Mononuclear cell (primary cell): ENCODE measurements at regions not wholly inside any gene's neighbourhood (a gene's known extent, or its start where the extent isn't known, plus 50 kb on each side); places are given as distances from the start of the nearest gene placed in this dataset.

ENCODE experiments used
- H3K27me3 ChIP-seq: 2 replicates; pipeline ENCODE4 v1.6.0; 2011; ENCODE audit warnings: low read length, control low read depth; ENCODE audit not compliant: insufficient read depth
- H3K4me1 ChIP-seq: 2 replicates; pipeline ENCODE4 v1.5.1; 2011; ENCODE audit warnings: mild to moderate bottlenecking, low read length, control low read depth; ENCODE audit not compliant: insufficient read depth
- H3K4me3 ChIP-seq: 2 replicates; pipeline ENCODE4 v1.5.1; 2011; ENCODE audit warnings: mild to moderate bottlenecking, low read length, moderate library complexity
- H3K9me3 ChIP-seq: 2 replicates; pipeline ENCODE4 v1.5.1; 2011; ENCODE audit warnings: low read depth, mild to moderate bottlenecking, control low read depth, low read length

GRCh38 chr4:11914406-11914805 lies 485.7 kb upstream of the HS3ST1 start:
- no peaks in the 10 kb centered on the region for H3K27me3 ChIP-seq

DNA sequence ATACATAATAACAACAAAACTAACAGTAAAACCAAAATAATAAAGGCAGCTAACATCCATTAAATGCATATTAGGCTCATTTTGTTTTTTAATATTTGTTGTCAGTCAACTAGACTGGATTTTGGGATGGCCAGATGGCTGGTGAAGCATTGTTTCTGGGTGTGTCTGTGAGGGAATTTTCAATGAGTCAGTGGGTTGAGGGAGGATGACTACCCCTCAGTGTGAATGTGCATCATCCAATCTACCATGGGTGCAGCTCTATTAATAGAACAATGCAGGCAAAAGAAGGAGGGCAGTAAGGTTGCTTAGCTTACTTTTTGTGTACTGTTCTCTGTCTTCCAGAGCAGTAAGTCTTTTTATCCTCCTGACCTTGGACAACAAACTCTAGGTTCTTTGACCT lies 484.2 kb upstream of the HS3ST1 start:
- Histone ChIP-seq H3K4me3 (no peak overlapping the region), H3K4me1 (no peaks in the 10 kb centered on the region), H3K9me3 (no peaks in the 10 kb centered on the region), H3K27me3 (no peaks in the 10 kb centered on the region)

More at GRCh38 chr4:11914406-11914805, 485.7 kb upstream of the HS3ST1 start:
- no peaks in the 10 kb centered on the region for H3K9me3 ChIP-seq
- no peak overlapping the region for H3K4me3 ChIP-seq
- no peaks in the 10 kb centered on the region for H3K4me1 ChIP-seq

DNA sequence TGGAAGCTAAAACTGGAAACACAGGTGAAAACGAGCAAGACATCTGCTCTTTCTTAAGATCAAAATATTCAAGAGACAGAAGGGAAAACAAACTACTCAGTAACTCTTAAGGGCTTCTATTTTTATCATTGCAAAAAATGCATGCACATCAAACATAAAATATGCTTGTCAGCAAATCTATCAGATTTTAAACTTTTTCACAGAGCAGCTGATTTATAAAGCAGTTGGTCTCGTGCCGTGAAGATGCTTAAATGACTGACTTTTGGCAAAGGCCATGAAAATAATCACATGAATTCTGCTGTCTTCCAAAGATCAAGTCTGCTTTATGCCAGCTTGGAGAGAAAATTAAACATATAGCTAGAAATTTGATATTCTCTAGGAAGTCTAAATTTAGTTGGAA lies 482.1 kb upstream of the HS3ST1 start:
- no peaks in the 10 kb centered on the region for H3K9me3 ChIP-seq
- no peaks in the 10 kb centered on the region for H3K4me1 ChIP-seq
- no peaks in the 10 kb centered on the region for H3K27me3 ChIP-seq
- no peak overlapping the region for H3K4me3 ChIP-seq

- no peak overlapping the region for H3K4me3 ChIP-seq
- no peaks in the 10 kb centered on the region for H3K9me3 ChIP-seq
- H3K27me3 ChIP-seq, result no peaks in the 10 kb centered on the region
- no peaks in the 10 kb centered on the region for H3K4me1 ChIP-seq
These were observed 480.0 kb upstream of the HS3ST1 start for GRCh38 chr4:11908712-11909111.

GRCh38 chr4:11908205-11908604 lies 479.5 kb upstream of the HS3ST1 start:
- Histone ChIP-seq H3K9me3 (no peaks in the 10 kb centered on the region), H3K4me3 (no peak overlapping the region), H3K4me1 (no peaks in the 10 kb centered on the region), H3K27me3 (no peaks in the 10 kb centered on the region)

GRCh38 chr4:11904846-11905739 lies 476.4 kb upstream of the HS3ST1 start:
- H3K4me1 ChIP-seq, result no peaks in the 10 kb centered on the region
- no peaks in the 10 kb centered on the region for H3K9me3 ChIP-seq
- H3K4me3 ChIP-seq, result no peak overlapping the region
- no peaks in the 10 kb centered on the region for H3K27me3 ChIP-seq

DNA sequence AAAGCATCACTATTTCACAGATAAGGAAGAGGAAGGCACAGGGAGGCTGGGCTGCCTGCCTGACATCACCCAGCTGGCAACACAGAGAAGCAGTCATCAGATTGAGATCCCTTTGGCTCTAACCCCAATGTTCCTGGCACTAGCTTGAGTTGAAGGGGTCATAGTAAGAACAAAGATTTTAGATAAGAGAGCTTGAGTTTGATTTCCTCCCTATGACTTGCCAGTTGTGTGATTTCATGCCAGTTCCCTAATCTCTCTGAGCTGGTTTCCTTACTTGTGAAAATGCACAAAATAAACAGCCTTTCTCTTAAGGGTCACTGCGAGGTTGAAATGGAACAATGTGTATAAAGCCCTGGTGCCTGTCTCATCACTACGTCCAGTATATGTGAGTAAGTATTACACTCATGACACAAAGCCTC lies 475.4 kb upstream of the HS3ST1 start:
- H3K27me3 ChIP-seq, result no peaks in the 10 kb centered on the region
- no peaks in the 10 kb centered on the region for H3K9me3 ChIP-seq
- no peaks in the 10 kb centered on the region for H3K4me1 ChIP-seq
- H3K4me3 ChIP-seq, result no peak overlapping the region

GRCh38 chr4:11901089-11901488 lies 472.4 kb upstream of the HS3ST1 start:
- no peaks in the 10 kb centered on the region for H3K4me1 ChIP-seq
- no peaks in the 10 kb centered on the region for H3K27me3 ChIP-seq
- no peak overlapping the region for H3K4me3 ChIP-seq
- H3K9me3 ChIP-seq, result no peaks in the 10 kb centered on the region

GRCh38 chr4:11900359-11900758 lies 471.7 kb upstream of the HS3ST1 start:
- Histone ChIP-seq H3K4me1 (no peaks in the 10 kb centered on the region), H3K9me3 (no peaks in the 10 kb centered on the region), H3K27me3 (no peaks in the 10 kb centered on the region), H3K4me3 (no peak overlapping the region)

GRCh38 chr4:11898796-11899195 lies 470.1 kb upstream of the HS3ST1 start:
- H3K9me3 ChIP-seq, result no peaks in the 10 kb centered on the region
- no peaks in the 10 kb centered on the region for H3K4me1 ChIP-seq
- no peak overlapping the region for H3K4me3 ChIP-seq
- H3K27me3 ChIP-seq, result no peaks in the 10 kb centered on the region

DNA sequence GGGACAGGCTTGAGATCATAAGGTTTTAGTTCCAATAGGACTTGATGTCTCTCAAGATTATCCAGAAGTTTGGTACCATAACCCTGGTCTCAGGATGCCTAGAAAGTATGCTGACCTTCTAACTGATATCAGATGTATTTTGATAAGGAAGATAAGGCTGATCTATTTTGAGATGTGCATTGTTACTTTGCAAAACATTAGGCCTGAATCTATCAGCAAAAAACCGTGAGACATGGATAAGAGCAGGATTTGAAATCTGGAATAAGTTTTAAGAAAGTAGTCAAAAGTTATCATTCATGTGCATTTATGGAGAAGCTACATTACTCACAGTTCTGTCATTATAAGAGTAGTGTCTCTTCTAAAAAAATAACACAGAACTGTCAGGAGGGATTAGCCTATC lies 467.1 kb upstream of the HS3ST1 start:
- Histone ChIP-seq H3K27me3 (no peaks in the 10 kb centered on the region), H3K4me3 (no peak overlapping the region), H3K4me1 (no peaks in the 10 kb centered on the region), H3K9me3 (no peaks in the 10 kb centered on the region)

DNA sequence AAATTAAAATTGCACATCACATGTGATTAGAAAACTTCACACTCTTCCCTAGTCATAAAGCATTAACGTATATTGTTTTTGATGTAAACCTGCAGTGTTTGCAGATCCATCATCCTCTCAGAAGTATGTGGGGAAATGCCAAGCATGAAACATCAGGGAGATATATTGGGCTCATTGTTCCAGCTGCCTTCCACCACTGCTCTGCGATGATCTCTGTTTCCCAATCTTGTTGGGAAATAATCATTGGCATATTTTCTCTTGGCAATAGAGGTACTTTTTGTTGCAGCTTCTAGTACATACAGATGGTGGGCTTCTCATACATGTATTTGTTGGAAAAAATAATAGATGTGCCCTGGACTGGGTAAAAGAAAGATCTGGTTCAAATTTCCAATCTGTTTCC lies 466.3 kb upstream of the HS3ST1 start:
- no peak overlapping the region for H3K4me3 ChIP-seq
- H3K9me3 ChIP-seq, result no peaks in the 10 kb centered on the region
- H3K4me1 ChIP-seq, result no peaks in the 10 kb centered on the region
- H3K27me3 ChIP-seq, result no peaks in the 10 kb centered on the region

GRCh38 chr4:11894221-11894620 lies 465.5 kb upstream of the HS3ST1 start:
- Histone ChIP-seq H3K27me3 (no peaks in the 10 kb centered on the region), H3K9me3 (no peaks in the 10 kb centered on the region)

GRCh38 chr4:11889099-11889498 lies 460.4 kb upstream of the HS3ST1 start:
- Histone ChIP-seq H3K4me3 (no peak overlapping the region), H3K9me3 (no peaks in the 10 kb centered on the region), H3K27me3 (no peaks in the 10 kb centered on the region), H3K4me1 (no peaks in the 10 kb centered on the region)

More at GRCh38 chr4:11894221-11894620, 465.5 kb upstream of the HS3ST1 start:
- Histone ChIP-seq H3K4me3 (no peak overlapping the region), H3K4me1 (no peaks in the 10 kb centered on the region)

- Histone ChIP-seq H3K9me3 (no peaks in the 10 kb centered on the region), H3K4me1 (no peaks in the 10 kb centered on the region), H3K4me3 (no peak overlapping the region), H3K27me3 (no peaks in the 10 kb centered on the region)
These were observed 453.3 kb upstream of the HS3ST1 start for GRCh38 chr4:11881947-11882346.

DNA sequence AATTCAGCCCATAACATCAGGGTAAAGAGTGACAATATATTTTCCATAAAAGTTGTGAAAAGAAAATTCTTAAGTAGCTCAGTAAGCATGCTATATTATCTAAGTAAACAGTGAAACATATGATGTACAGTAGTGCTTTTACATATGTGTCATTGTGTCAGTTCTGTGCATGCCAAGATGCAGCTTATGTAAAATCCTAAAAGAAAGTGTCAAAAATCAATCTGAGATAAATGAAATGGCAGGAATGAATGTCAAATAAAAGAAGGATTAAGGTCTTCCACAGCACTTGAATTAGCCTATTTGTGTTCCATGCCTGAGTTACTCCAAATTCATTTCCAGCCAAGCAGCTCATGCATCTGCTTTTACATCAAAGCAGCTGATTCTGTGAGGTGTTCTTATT lies 452.7 kb upstream of the HS3ST1 start:
- no peak overlapping the region for H3K4me3 ChIP-seq
- no peaks in the 10 kb centered on the region for H3K27me3 ChIP-seq
- H3K9me3 ChIP-seq, result no peaks in the 10 kb centered on the region
- no peaks in the 10 kb centered on the region for H3K4me1 ChIP-seq
